Type B pancreatic cell (in vitro differentiated cells): ENCODE measurements at regions not wholly inside any gene's neighbourhood (a gene's known extent, or its start where the extent isn't known, plus 50 kb on each side); places are given as distances from the start of the nearest gene placed in this dataset.

Experiments used
- DNase-seq: peaks from one replicate; pipeline ENCODE4 v3.0.0; 2021; ENCODE audit warnings: mixed read lengths; ENCODE audit not compliant: unreplicated experiment; ENCODE audit errors: extremely low spot score
- H3K27ac Mint-ChIP-seq: 2 replicates; pipeline ENCODE4 v1.8.0; 2021; ENCODE audit warnings: mild to moderate bottlenecking, mixed read lengths
- H3K27me3 Mint-ChIP-seq: 2 replicates; pipeline ENCODE4 v1.8.0; 2021; ENCODE audit warnings: mixed read lengths
- H3K36me3 Mint-ChIP-seq: 2 replicates; pipeline ENCODE4 v1.8.0; 2021; ENCODE audit warnings: mixed read lengths
- H3K4me1 Mint-ChIP-seq: one replicate; pipeline ENCODE4 v1.8.0; 2021; ENCODE audit warnings: mixed read lengths; ENCODE audit not compliant: unreplicated experiment
- H3K4me3 Mint-ChIP-seq: 2 replicates; pipeline ENCODE4 v1.8.0; 2021; ENCODE audit warnings: mild to moderate bottlenecking, mixed read lengths
- H3K9me3 Mint-ChIP-seq: 2 replicates; pipeline ENCODE4 v1.8.0; 2021; ENCODE audit warnings: mixed read lengths
- CTCF ChIP-seq: fragments of 200-600 bp; sonication (generic); conservative IDR thresholded peaks from 2 replicates; pipeline ENCODE4 v1.5.0; 2021; ENCODE audit warnings: antibody characterized with exemption, mild to moderate bottlenecking

- Mint-ChIP-seq H3K36me3 (no peaks in the 10 kb centered on the region), H3K4me3 (no peak overlapping the region), H3K9me3 (no peaks in the 10 kb centered on the region), H3K27me3 (no peaks in the 10 kb centered on the region), H3K27ac (no peak overlapping the region), H3K4me1 (no peaks in the 10 kb centered on the region)
- DNase-seq: no peak
- no peak for TF ChIP-seq CTCF
These were observed 87.0 kb upstream of the HS3ST3A1 start for GRCh38 chr17:13688716-13689115.

DNA sequence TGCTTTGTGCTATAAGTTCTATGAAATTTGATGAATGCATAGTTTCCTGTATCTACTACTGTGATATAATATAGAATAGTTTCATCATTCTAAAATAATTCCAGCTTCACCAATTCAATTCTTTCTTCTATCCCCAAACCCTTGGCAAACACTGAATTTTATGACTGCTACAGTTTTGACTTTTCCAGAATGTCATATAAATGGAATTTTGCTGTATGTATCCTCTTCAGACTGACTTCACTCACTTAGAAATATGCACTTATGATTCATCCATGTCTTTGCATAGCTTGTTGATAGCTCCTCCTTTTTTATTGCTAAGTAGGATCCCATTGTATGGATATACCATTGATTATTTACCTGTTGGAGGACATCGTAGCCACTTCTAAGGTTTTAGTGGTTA lies 89.1 kb upstream of the HS3ST3A1 start:
- no peaks in the 10 kb centered on the region for H3K9me3 Mint-ChIP-seq

DNA sequence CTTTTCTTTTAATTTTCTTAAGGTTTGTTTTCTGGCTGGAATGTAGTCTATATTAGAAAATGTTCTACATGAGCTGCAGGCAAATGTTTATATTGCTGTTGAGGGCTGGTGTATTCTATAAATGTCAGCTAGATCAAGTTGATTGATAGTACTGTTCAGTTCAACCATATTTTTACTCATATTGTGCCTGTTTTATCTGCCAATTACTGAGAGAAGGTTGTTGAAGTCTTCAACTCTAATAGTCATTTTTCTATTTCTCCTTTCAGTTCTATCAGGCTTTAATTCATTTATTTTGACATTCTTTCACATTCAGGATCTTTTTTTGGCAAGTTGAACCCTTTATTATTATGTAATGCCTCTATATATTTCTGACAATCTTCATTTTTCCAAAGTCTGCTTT lies 93.2 kb upstream of the HS3ST3A1 start:
- Mint-ChIP-seq H3K4me1 (no peaks in the 10 kb centered on the region), H3K9me3 (peaks cover 6% of the 10 kb centered on the region), H3K4me3 (no peak overlapping the region), H3K27me3 (no peaks in the 10 kb centered on the region), H3K36me3 (no peaks in the 10 kb centered on the region), H3K27ac (no peak overlapping the region)
- TF ChIP-seq CTCF: no peak
- no peak for DNase-seq

More for the DNA sequence above, 89.1 kb upstream of the HS3ST3A1 start:
- no peak for DNase-seq
- Mint-ChIP-seq H3K4me1 (no peaks in the 10 kb centered on the region), H3K4me3 (no peak overlapping the region), H3K27me3 (no peaks in the 10 kb centered on the region), H3K36me3 (no peaks in the 10 kb centered on the region), H3K27ac (no peak overlapping the region)
- no peak for TF ChIP-seq CTCF

- no peak for DNase-seq
- Mint-ChIP-seq H3K9me3 (peaks cover 6% of the 10 kb centered on the region), H3K4me3 (no peak overlapping the region), H3K27ac (no peak overlapping the region), H3K36me3 (no peaks in the 10 kb centered on the region), H3K27me3 (no peaks in the 10 kb centered on the region), H3K4me1 (no peaks in the 10 kb centered on the region)
- no peak for TF ChIP-seq CTCF
These were observed 97.1 kb upstream of the HS3ST3A1 start for GRCh38 chr17:13698832-13699231.

DNA sequence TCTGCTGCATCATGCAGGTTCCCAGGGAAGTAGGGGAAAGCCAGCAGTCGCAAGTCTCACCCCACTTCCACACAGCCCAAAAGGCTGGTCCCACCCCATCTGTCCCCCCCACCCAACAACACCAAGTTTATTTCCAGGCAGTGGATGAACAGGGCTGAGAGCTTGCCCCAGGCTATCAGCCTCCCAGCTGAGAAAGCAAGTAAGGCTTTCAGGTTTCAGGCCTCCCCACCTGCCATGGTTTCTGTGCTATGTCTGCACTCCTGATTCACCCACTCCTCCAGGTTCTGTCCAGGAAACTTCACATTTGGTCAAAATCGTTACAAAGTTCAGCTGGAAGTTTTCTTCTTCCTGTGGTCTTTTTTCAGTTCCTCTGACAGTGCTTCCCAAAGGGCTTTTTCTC lies 97.5 kb upstream of the HS3ST3A1 start:
- Mint-ChIP-seq H3K36me3 (no peaks in the 10 kb centered on the region), H3K27me3 (peaks cover 1% of the 10 kb centered on the region), H3K4me3 (no peak overlapping the region), H3K27ac (no peak overlapping the region), H3K9me3 (peaks cover 6% of the 10 kb centered on the region), H3K4me1 (no peaks in the 10 kb centered on the region)
- TF ChIP-seq CTCF: no peak
- no peak for DNase-seq

- Mint-ChIP-seq H3K36me3 (no peaks in the 10 kb centered on the region), H3K4me1 (no peaks in the 10 kb centered on the region), H3K4me3 (no peak overlapping the region), H3K27me3 (peaks cover 4% of the 10 kb centered on the region), H3K9me3 (peaks cover 6% of the 10 kb centered on the region), H3K27ac (no peak overlapping the region)
- DNase-seq: no peak
- TF ChIP-seq CTCF: no peak
These were observed 100.5 kb upstream of the HS3ST3A1 start for GRCh38 chr17:13702266-13702665.
